AG04450 (cell line): ENCODE measurements at regions not wholly inside any gene's neighbourhood (a gene's known extent, or its start where the extent isn't known, plus 50 kb on each side); places are given as distances from the start of the nearest gene placed in this dataset.

Experiments
- CTCF ChIA-PET: fragments of 300-600, 350-600 bp; formaldehyde crosslinking; extraction: SDS; loops from one replicate; lab custom pipeline; 2022; ENCODE audit warnings: antibody characterized with exemption, inconsistent platforms; lab: Charles Lee
- POLR2A ChIA-PET: fragments of 350-600 bp; formaldehyde crosslinking; extraction: SDS; loops from one replicate; lab custom pipeline; 2021; ENCODE audit warnings: antibody characterized with exemption, inconsistent platforms; lab: Yijun Ruan, JAX
- DNase-seq: peaks from one replicate; pipeline ENCODE4 v3.0.0-alpha.2; 2011; ENCODE audit warnings: low read depth, low spot score
- H3K27ac ChIP-seq: one replicate; pipeline ENCODE4 v1.5.1; 2012; ENCODE audit warnings: low read depth, low read length, control low read depth
- H3K27me3 ChIP-seq: one replicate; pipeline ENCODE4 v1.6.0; 2012; ENCODE audit warnings: low read length; ENCODE audit not compliant: control insufficient read depth, insufficient read depth
- H3K4me3 ChIP-seq: 2 replicates; pipeline ENCODE4 v1.5.1; 2011; ENCODE audit warnings: mild to moderate bottlenecking, low read depth, low read length, control low read depth
- H3K9me3 ChIP-seq: 2 replicates; pipeline ENCODE4 v1.5.1; 2012; ENCODE audit warnings: low read length; ENCODE audit not compliant: control insufficient read depth, insufficient read depth
- CTCF ChIP-seq: IDR thresholded peaks from 2 replicates; pipeline ENCODE4 v1.5.1; 2011; ENCODE audit warnings: low read depth, low read length, control low read depth, inconsistent platforms

- peaks cover 27% of the 10 kb centered on the region for H3K9me3 ChIP-seq
- H3K27me3 ChIP-seq = no peaks in the 10 kb centered on the region
- H3K4me3 ChIP-seq = no peak overlapping the region
- DNase-seq = no peak
- ChIA-PET CTCF (no interaction called here), POLR2A (no interaction called here)
- no peak overlapping the region for H3K27ac ChIP-seq
- no peak for TF ChIP-seq CTCF
These were observed 1355.1 kb upstream of the WWC1 start for GRCh38 chr5:166936351-166936750.

GRCh38 chr5:166938071-166938470, 1353.4 kb upstream of the WWC1 start:
- H3K9me3 ChIP-seq = peaks cover 26% of the 10 kb centered on the region
- no peak overlapping the region for H3K27ac ChIP-seq
- ChIA-PET CTCF (interaction anchor here (0.6 kb wide), 1 partner anchor 1327 kb away, joined by 3 read pairs; no protein-coding TSS in a partner anchor), POLR2A (no interaction called here)
- TF ChIP-seq CTCF = no peak
- H3K4me3 ChIP-seq = no peak overlapping the region
- no peaks in the 10 kb centered on the region for H3K27me3 ChIP-seq
- DNase-seq = no peak

GRCh38 chr5:166942948-166943347, 1348.5 kb upstream of the WWC1 start:
- Histone ChIP-seq H3K27ac (no peak overlapping the region), H3K4me3 (no peak overlapping the region), H3K9me3 (peaks cover 13% of the 10 kb centered on the region), H3K27me3 (no peaks in the 10 kb centered on the region)
- ChIA-PET CTCF (no interaction called here), POLR2A (no interaction called here)
- no peak for DNase-seq
- no peak for TF ChIP-seq CTCF

DNA sequence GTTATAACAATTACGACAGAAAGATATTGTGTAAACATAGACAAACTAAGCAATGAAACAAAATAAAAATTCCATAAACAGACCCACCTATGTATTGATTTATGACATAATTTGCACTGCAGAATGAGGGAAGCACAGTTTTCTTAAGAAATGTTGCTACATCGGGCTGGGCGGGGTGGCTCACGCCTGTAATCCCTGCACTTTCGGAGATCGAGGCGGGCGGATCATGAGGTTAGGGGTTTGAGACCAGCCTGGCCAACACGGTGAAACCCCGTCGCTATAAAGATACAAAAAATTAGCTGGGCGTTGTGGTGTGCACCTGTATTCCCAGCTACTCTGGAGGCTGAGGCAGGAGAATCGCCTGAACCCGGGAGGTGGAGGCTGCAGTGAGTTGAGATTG, 1344.4 kb upstream of the WWC1 start:
- ChIA-PET CTCF (no interaction called here), POLR2A (no interaction called here)
- Histone ChIP-seq H3K27ac (no peak overlapping the region), H3K9me3 (peaks cover 7% of the 10 kb centered on the region), H3K4me3 (no peak overlapping the region), H3K27me3 (no peaks in the 10 kb centered on the region)
- no peak for TF ChIP-seq CTCF
- DNase-seq = no peak

GRCh38 chr5:166948679-166949078, 1342.8 kb upstream of the WWC1 start:
- Histone ChIP-seq H3K4me3 (no peak overlapping the region), H3K9me3 (peaks cover 10% of the 10 kb centered on the region), H3K27ac (no peak overlapping the region), H3K27me3 (no peaks in the 10 kb centered on the region)
- DNase-seq = no peak
- TF ChIP-seq CTCF = no peak
- ChIA-PET POLR2A (no interaction called here), CTCF (no interaction called here)
